ENCODE measurements at regions not wholly inside any gene's neighbourhood (a gene's known extent, or its start where the extent isn't known, plus 50 kb on each side); places are given as distances from the start of the nearest gene placed in this dataset.

DNA sequence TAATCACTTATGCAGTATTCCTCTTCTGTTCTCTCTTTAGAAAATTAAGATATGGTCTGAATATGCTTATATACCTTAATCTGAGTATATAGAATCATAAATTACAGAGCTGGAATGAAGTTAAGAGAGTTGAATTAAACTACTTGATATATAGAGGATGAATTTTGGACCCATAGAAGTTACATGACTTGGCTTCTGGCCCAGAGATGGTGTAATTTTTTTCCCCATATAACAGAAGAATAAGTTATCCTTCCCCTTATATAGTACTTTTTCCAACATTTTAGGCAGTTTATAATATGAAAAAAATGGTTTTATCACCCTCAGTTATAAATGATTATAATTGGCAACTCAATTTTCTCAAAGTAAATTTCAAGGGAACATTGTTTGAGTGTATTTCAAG is 616.3 kb downstream of the TBC1D4 start:
- DNase-seq: no peak

DNA sequence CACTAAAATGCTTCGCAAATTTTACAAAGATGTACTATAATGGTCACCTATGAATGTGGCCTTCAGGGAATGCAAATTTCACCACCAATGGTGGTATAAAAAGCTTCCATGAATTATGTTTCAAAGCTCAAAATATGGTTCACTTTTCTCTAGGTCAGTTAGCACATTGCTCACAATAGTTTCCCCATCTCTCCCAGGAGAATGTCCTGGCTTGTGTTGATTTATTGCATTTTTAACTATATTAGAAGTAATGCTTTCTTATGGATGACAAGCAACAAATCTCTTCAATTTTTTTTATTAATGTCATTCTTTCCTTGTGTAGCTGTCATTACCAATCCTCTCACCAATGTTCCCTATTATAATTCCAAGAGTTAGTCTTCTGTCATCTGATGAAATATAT is 621.2 kb downstream of the TBC1D4 start:
- DNase-seq: no peak

GRCh38 chr13:74850893-74851292 is 631.1 kb downstream of the TBC1D4 start:
- no peak for DNase-seq

- no peak for DNase-seq
Observed at GRCh38 chr13:74847966-74848365, 634.0 kb downstream of the TBC1D4 start.

DNA sequence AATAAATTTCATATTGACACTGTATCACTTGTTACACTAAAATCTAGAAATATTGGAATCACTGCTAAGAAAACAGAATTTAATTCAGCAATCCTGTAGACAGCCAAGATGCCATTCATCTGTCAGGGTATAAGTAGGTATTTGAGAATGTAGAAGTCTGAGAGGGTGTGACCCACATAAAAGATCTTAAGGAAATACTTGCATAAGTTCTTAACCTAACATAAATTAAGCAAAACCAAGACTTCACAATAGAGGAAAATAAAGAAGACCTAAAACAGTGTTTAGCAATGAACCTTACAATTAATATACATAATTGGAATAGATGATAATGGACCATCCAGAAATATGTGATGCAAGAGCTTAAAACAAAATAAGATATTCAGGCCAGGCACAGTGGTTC is 636.2 kb downstream of the TBC1D4 start:
- no peak for DNase-seq

GRCh38 chr13:74841651-74842050 is 640.3 kb downstream of the TBC1D4 start:
- DNase-seq: no peak

GRCh38 chr13:74841123-74841522 is 640.8 kb downstream of the TBC1D4 start:
- DNase-seq: no peak

- no peak for DNase-seq
Observed at GRCh38 chr13:74839656-74840055, 642.3 kb downstream of the TBC1D4 start.

GRCh38 chr13:74838096-74838495 is 643.9 kb downstream of the TBC1D4 start:
- DNase-seq: no peak

DNA sequence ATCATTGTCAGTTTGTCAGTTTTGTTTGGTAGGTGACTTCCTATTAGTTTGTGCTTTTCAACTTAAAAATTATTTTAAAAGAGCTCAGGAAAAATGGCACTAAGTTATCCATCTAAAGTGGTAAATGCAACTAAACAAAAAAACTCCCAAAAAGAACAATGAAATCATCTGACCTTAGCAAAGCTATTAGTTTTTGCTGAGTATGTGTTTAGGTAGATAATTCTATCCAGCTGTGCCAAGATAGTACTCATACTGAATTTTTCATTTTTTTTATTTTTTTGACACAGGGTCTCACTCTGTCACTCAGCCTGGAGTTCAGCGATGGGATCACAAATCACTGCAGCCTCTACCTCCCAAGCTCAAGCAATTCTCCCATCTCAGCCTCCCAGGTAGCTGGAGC is 645.3 kb downstream of the TBC1D4 start:
- no peak for DNase-seq

- no peak for DNase-seq
Observed at GRCh38 chr13:74835579-74835978, 646.4 kb downstream of the TBC1D4 start.

- no peak for DNase-seq
Observed at GRCh38 chr13:74825938-74826246, 656.1 kb downstream of the TBC1D4 start.

DNA sequence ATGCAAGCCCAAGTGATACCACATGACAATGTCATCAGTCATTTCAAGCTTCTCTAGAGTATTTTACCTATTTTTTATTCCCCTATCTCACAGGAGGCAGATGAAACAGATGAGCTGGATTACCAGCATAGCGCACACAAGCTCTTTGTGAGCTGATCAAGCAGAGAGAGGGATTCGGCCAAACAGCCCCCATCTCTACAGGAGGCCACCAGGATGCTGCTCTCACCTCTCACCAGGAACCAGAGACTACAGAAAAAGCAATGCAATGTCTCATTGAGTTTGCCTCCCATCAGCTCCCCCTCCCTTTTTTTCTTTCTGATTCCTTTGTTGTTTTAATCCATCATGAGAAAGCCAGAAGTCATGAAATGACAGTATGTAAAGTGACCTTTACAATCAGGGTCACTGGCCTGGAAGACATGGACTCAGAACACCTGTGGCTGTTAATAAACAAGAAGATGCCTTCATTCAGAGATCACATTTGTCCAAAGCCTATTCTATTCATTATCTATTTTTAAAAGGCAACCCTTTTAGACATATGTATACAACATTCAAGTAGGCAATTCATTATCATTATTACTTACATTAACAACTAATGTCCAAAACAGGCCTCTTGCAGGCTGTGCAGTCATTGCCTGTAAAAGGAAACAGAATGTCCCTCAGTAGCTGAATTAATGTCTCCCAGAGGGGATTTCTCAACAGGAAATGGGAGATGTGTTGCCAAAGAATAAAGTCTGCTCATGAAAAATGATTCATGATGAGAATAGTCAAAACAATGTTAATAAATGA is 656.6 kb downstream of the TBC1D4 start:
- no peak for DNase-seq

DNA sequence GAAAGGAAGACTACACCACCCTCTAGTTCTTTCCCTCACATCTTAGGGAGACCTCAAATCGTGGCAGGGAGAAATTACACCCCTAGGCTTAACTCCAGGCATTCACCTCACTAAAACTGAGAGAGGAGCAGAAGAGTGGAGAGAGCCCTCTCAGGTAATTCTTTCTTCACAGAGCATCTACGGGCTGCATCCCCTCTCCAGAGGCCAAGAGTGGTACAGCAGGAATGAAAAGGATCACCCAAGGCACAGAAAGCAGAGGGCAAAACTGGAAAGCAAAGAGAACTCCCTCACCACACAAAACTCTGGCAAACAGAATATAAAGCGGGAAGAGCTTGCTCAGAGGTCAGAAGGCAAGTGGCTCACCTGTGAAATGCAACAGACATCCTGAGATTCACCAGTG is 661.2 kb downstream of the TBC1D4 start:
- no peak for DNase-seq

GRCh38 chr13:74819549-74819948 is 662.4 kb downstream of the TBC1D4 start:
- no peak for DNase-seq

- DNase-seq: no peak
Observed at GRCh38 chr13:74816737-74817136, 665.2 kb downstream of the TBC1D4 start.

DNA sequence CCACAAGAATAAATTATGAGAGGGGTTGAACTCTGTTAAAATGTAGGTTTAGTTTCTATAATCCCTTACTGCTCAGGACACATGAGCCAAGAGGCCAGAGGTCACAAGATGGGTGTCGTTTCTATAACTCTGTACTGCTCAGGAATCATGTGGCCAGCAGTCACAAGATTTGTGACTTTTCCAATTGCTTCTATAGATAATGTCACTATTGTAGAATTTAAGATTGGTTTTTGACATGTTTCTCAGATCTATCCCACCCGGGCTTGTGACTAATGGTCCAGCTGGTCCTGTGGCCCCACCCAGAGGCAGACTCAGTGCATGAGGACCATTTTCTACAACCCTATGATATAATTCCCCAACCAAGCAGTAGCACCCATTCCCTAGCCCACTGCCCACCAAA is 662.0 kb upstream of the KLF12 start:
- no peak for DNase-seq

- no peak for DNase-seq
Observed at GRCh38 chr13:74795526-74795925, 661.3 kb upstream of the KLF12 start.

DNA sequence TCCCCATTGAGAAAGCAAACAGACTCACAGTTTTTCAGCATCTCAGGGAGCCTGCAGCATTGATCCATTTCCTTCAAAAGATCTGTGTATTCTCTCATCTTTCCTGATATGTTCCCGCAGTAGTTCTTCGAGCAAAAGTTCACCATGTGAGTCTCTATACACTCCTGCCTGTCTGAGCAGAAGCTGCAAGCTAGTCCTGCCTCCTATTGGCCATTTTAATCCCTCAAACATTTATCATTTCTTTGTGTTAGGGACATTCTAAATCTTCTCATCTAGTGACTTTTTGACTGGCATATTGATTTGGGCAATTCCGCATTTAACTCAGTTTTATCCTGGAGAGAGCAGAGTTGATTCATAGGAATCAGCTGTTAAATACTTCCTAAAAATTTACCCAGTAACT is 660.4 kb upstream of the KLF12 start:
- DNase-seq: no peak

GRCh38 chr13:74794147-74794546 is 659.9 kb upstream of the KLF12 start:
- DNase-seq: no peak

- DNase-seq: no peak
Observed at GRCh38 chr13:74784959-74785358, 650.8 kb upstream of the KLF12 start.

DNA sequence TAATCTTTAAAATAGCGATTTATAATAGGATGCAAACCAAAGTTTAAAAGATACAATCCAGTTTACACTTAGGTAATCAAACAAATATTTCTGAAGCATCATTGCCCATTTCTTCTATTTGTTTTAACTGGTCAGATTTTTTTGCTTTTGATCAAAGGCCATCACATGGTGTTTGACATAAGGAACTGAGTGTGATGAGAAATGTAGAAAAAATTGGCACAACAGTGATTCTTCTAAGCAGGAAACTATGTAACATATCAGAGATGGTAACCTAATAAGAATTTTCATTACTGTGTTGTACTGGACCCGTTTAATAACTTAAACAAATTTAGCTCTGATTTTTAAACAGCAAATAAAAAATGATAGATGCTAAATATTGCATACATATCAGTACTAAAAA is 644.7 kb upstream of the KLF12 start:
- DNase-seq: no peak

GRCh38 chr13:74778087-74778486 is 643.9 kb upstream of the KLF12 start:
- no peak for DNase-seq

DNA sequence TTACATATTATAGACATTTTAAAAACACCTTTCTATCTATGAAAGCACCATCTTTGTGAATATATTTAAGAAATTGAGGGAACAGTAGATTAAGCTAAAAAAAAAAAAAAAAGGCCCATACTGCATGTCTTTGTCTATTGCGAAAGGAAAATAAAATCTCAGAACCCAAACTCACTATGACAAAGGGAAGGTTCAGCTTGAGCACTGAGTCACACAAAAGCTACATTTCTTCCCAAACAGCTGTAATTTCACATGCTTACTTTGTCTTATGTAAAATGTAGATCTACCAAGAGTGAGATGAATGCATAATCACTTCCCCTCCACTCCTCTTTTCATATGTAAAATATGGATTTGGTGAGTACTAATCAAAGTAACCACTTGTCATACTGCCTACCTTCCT is 640.1 kb upstream of the KLF12 start:
- no peak for DNase-seq

- DNase-seq: no peak
Observed at GRCh38 chr13:74773248-74773647, 639.0 kb upstream of the KLF12 start.

- no peak for DNase-seq
Observed at GRCh38 chr13:74771964-74772363, 637.8 kb upstream of the KLF12 start.

All from COR-L47 (cell line).